Progenitor cell of endocrine pancreas (in vitro differentiated cells): ENCODE measurements at regions not wholly inside any gene's neighbourhood (a gene's known extent, or its start where the extent isn't known, plus 50 kb on each side); places are given as distances from the start of the nearest gene placed in this dataset.

Experiments used
- DNase-seq: peaks from one replicate; pipeline ENCODE4 v3.0.0; 2021; ENCODE audit warnings: low spot score; ENCODE audit not compliant: unreplicated experiment
- H3K27ac Mint-ChIP-seq: 2 replicates; pipeline ENCODE4 v1.8.0; 2021; ENCODE audit warnings: mild to moderate bottlenecking, moderate library complexity, mixed read lengths
- H3K27me3 Mint-ChIP-seq: 2 replicates; pipeline ENCODE4 v1.8.0; 2021; ENCODE audit warnings: mixed read lengths
- H3K36me3 Mint-ChIP-seq: 2 replicates; pipeline ENCODE4 v1.8.0; 2022; ENCODE audit warnings: mixed read lengths; ENCODE audit not compliant: insufficient read depth
- H3K4me1 Mint-ChIP-seq: 2 replicates; pipeline ENCODE4 v1.8.0; 2021; ENCODE audit warnings: low read depth, mixed read lengths
- H3K4me3 Mint-ChIP-seq: 2 replicates; pipeline ENCODE4 v1.8.0; 2021; ENCODE audit warnings: low read depth, mild to moderate bottlenecking, moderate library complexity, mixed read lengths
- H3K9me3 Mint-ChIP-seq: 2 replicates; pipeline ENCODE4 v1.8.0; 2021; ENCODE audit warnings: low read depth, mixed read lengths
- TF ChIP-seq, protein P1 (sequence below): fragments of 200-600 bp; sonication (generic); IDR thresholded peaks from one replicate; pipeline ENCODE4 v1.5.0; 2021; ENCODE audit warnings: antibody characterized with exemption, mild to moderate bottlenecking; ENCODE audit not compliant: unreplicated experiment

DNA sequence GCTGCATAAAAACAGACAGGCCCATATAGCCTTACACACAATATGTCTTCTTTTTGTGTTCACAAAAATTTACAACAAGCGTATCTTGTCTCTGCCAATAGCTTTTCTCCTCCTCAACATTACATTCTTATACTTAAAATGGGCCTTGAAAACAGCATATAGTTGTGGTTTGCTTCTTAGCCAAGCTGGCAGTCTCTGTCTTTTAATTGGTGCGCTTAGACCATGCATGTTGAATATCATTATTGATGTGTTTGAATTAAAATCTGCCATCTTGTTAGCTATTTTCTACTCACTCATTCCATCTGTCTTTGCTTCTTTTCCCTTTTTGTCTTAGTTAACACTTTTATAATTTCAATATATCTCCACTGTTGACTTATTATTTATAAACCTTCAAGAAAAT is 76.4 kb downstream of the ING1 start:
- peaks cover 8% of the 10 kb centered on the region for H3K27me3 Mint-ChIP-seq
- H3K9me3 Mint-ChIP-seq: peaks cover 6% of the 10 kb centered on the region

DNA sequence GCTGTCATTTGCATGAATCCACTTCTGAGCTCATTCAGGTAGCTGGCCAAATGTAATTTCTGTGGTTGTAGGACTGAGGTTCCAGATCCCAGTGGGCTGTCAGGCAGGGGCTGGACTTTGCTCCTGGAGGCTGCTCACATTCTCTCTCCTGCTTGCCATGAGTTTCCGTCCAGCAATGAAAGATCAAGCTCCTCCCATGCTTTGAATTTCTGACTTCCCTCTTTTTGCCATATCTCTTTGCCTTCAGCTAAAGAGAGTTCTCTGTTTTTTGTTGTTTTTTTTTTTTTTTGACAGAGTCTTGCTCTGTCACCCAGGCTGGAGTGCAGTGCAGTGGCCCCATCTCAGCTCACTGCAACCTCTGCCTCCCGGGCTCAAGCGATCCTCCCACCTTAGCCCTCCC is 76.9 kb downstream of the ING1 start:
- Mint-ChIP-seq H3K4me3 (no peak overlapping the region), H3K9me3 (peaks cover 6% of the 10 kb centered on the region), H3K27ac (no peak overlapping the region), H3K36me3 (no peaks in the 10 kb centered on the region), H3K27me3 (peaks cover 11% of the 10 kb centered on the region), H3K4me1 (no peaks in the 10 kb centered on the region)
- TF ChIP-seq, protein P1, sequence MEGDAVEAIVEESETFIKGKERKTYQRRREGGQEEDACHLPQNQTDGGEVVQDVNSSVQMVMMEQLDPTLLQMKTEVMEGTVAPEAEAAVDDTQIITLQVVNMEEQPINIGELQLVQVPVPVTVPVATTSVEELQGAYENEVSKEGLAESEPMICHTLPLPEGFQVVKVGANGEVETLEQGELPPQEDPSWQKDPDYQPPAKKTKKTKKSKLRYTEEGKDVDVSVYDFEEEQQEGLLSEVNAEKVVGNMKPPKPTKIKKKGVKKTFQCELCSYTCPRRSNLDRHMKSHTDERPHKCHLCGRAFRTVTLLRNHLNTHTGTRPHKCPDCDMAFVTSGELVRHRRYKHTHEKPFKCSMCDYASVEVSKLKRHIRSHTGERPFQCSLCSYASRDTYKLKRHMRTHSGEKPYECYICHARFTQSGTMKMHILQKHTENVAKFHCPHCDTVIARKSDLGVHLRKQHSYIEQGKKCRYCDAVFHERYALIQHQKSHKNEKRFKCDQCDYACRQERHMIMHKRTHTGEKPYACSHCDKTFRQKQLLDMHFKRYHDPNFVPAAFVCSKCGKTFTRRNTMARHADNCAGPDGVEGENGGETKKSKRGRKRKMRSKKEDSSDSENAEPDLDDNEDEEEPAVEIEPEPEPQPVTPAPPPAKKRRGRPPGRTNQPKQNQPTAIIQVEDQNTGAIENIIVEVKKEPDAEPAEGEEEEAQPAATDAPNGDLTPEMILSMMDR: no peak
- no peak for DNase-seq

More for the DNA sequence above, 76.4 kb downstream of the ING1 start:
- no peak for DNase-seq
- TF ChIP-seq, protein P1: no peak
- Mint-ChIP-seq H3K36me3 (no peaks in the 10 kb centered on the region), H3K4me3 (no peak overlapping the region), H3K27ac (no peak overlapping the region), H3K4me1 (no peaks in the 10 kb centered on the region)

DNA sequence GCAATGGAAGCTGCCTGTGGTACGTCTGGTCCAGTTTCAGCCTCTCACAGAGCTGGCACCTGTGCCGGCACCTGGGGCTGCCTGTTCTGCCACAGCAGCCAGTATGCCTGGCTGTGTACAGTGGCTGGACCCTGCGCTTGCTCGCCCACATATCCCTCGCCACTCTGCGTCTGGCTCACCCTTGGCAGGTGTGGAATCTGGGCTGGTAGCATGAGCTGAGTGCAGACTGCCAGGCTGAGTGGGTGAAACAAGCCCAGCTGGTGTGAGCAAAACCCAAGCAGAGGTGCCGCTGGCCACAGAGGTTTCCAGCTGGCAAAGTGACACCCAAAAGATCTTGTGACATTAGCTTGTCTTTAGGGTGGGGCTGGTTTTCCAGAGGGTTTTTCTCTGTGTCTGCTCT is 80.7 kb downstream of the ING1 start:
- Mint-ChIP-seq H3K27ac (no peak overlapping the region), H3K27me3 (peaks cover 23% of the 10 kb centered on the region), H3K9me3 (peaks cover 6% of the 10 kb centered on the region), H3K36me3 (no peaks in the 10 kb centered on the region), H3K4me1 (peaks cover 2% of the 10 kb centered on the region), H3K4me3 (no peak overlapping the region)
- TF ChIP-seq, protein P1: no peak
- no peak for DNase-seq

DNA sequence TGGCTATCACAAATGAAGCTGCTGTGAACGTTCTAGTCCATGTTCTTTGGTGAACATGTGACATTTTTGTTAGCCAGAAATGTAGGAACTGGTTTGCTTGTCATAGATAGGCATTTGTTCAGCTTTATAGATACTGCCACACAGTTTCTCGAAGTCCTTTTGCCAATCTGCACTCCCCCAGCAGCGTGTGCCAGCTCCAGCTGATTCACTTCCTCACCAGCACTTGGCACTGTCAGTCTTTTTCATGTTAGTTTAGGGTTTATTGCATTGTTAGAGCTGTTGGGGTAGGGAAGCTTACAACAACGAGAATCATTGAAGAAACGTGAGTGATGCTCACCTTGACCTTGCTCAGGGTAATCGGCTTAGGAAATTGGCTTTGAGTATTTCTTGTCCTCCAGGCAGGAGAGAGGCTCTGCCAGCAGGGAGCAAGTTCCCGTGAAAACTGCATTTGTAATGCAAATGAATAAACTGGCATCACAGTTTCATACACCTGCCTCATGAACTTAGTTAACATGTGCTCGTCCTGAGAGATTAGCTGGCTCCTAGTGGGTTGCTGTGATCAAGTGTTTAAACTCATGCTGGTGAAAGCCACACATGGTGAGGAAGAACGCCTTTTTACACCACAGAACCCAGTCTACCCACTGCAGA is 83.9 kb downstream of the ING1 start:
- no peaks in the 10 kb centered on the region for H3K9me3 Mint-ChIP-seq
- no peaks in the 10 kb centered on the region for H3K36me3 Mint-ChIP-seq
- no peak overlapping the region for H3K4me3 Mint-ChIP-seq
- TF ChIP-seq, protein P1: no peak
- peaks cover 2% of the 10 kb centered on the region for H3K4me1 Mint-ChIP-seq
- no peak for DNase-seq
- H3K27ac Mint-ChIP-seq: no peak overlapping the region
- H3K27me3 Mint-ChIP-seq: peaks cover 31% of the 10 kb centered on the region

DNA sequence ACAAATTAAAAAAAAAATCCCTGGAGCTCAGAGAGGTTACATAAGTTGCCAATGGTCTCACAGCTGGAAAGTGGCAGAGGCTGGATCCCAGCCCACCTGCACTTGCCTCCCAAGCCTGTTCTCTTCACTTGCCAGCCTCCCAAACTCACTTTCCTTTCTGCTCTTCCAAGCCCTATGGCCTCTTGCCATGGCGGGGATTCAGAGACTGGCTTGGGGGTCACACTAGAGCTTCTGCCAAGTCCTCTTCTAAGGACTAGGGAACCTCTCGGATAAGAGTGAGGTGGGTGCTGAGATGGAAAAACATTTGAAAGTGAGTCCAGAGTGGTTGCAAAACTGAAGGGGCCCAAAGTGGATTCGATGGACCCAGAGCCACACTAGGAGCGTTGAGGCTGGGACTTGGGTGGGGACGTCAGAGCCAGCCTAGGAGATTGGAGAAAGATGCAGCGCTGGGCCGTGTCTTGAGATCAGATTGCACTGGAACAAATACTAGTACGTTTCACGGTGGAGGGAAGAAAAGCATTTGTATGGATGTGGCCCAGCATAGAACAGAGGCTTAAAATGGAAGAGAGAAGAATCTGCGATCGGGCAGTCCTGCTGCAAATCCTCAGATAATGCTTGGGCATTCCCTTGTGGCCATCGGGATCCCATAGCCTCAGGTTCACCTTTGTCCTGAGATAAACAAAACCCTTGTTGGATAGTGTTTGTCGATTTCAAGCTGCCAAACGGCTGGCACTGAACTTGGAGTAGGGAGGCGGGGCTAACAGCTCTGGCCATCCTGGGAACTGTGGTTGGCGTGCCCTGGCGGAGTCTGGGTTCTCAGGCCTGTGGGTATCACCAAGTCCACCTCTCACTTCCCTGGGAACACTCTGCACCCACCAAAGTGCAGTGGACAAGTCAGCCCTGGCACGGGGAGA is 84.8 kb downstream of the ING1 start:
- no peaks in the 10 kb centered on the region for H3K9me3 Mint-ChIP-seq
- no peak overlapping the region for H3K27ac Mint-ChIP-seq
- peaks cover 31% of the 10 kb centered on the region for H3K27me3 Mint-ChIP-seq
- TF ChIP-seq, protein P1: no peak
- H3K36me3 Mint-ChIP-seq: no peaks in the 10 kb centered on the region
- H3K4me1 Mint-ChIP-seq: peaks cover 2% of the 10 kb centered on the region
- no peak overlapping the region for H3K4me3 Mint-ChIP-seq
- DNase-seq: no peak
